ENCODE measurements at regions not wholly inside any gene's neighbourhood (a gene's known extent, or its start where the extent isn't known, plus 50 kb on each side); places are given as distances from the start of the nearest gene placed in this dataset.
"Not testable (repeated sequence)": the region's sequence is repeated elsewhere in the genome, so short reads cannot be mapped to it uniquely, and the experiment has no call there.

GRCh38 chr12:19763488-19763887 is 324.2 kb downstream of the AEBP2 start:
- Histone ChIP-seq H3K27ac (no peak overlapping the region), H3K4me3 (ENCODE audit: low read depth, low read length) (no peak overlapping the region), H3K36me3 (ENCODE audit: control insufficient read depth, insufficient read depth, low read length) (no peaks in the 10 kb centered on the region), H3K9ac (no peak overlapping the region), H3K4me2 (ENCODE audit: low read length) (no peak overlapping the region), H3K79me2 (no peaks in the 10 kb centered on the region), H3K9me3 (ENCODE audit: control insufficient read depth, low read length) (no peaks in the 10 kb centered on the region), H3K4me1 (no peaks in the 10 kb centered on the region), H2AFZ (no peak overlapping the region), H3K27me3 (ENCODE audit: control insufficient read depth, insufficient read depth, low read length) (no peaks in the 10 kb centered on the region)
- TF ChIP-seq, protein P1, sequence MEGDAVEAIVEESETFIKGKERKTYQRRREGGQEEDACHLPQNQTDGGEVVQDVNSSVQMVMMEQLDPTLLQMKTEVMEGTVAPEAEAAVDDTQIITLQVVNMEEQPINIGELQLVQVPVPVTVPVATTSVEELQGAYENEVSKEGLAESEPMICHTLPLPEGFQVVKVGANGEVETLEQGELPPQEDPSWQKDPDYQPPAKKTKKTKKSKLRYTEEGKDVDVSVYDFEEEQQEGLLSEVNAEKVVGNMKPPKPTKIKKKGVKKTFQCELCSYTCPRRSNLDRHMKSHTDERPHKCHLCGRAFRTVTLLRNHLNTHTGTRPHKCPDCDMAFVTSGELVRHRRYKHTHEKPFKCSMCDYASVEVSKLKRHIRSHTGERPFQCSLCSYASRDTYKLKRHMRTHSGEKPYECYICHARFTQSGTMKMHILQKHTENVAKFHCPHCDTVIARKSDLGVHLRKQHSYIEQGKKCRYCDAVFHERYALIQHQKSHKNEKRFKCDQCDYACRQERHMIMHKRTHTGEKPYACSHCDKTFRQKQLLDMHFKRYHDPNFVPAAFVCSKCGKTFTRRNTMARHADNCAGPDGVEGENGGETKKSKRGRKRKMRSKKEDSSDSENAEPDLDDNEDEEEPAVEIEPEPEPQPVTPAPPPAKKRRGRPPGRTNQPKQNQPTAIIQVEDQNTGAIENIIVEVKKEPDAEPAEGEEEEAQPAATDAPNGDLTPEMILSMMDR (IDR thresholded peaks at IDR 0.05): no peak

DNA sequence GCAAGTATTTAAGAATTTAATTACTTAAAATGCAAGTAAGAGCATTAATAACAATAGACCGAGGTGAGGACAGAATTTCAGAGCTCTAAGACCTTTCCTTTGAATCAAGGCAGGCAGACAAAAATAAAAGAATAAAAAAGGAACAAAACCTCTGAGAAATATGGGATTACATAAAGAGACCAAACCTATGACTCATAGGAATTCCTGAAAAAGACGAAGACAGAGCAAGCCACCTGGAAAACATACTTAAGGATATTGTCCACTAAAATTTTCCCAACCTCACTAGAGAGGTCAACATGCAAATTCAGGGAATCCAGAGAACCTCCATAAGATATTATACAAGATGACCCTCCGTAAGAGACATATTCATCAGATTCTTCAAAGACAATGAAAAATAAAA is 325.1 kb downstream of the AEBP2 start:
- no peaks in the 10 kb centered on the region for H3K9me3 ChIP-seq (ENCODE audit: control insufficient read depth, low read length)
- H3K36me3 ChIP-seq (ENCODE audit: control insufficient read depth, insufficient read depth, low read length): no peaks in the 10 kb centered on the region
- TF ChIP-seq, protein P1 (IDR thresholded peaks at IDR 0.05): no peak
- H3K4me2 ChIP-seq (ENCODE audit: low read length): no peak overlapping the region
- H3K4me3 ChIP-seq (ENCODE audit: low read depth, low read length): no peak overlapping the region
- H3K9ac ChIP-seq: no peak overlapping the region
- no peaks in the 10 kb centered on the region for H3K4me1 ChIP-seq
- H3K79me2 ChIP-seq: no peaks in the 10 kb centered on the region
- no peak overlapping the region for H2AFZ ChIP-seq
- H3K27ac ChIP-seq: no peak overlapping the region
- no peaks in the 10 kb centered on the region for H3K27me3 ChIP-seq (ENCODE audit: control insufficient read depth, insufficient read depth, low read length)

DNA sequence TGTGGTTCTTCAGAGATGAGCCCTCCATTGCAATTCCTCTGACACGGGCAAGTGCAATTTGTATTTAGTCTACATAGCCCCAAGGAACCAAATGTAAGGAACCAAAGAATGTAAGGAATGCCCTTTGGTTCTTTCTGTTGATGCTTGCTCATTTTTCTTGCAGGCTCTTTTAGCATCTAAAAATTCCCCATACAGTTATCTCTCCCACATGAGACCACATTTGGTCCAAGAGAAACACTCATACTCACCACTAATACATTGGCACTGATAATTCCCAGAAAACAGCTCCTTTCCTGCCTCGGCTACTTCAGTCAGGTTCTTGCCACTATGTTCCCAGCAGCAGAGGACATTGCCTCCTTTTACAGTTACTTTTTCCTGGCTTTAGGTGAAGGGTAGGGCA is 332.6 kb downstream of the AEBP2 start:
- H3K9ac ChIP-seq: no peak overlapping the region
- H3K4me1 ChIP-seq: no peaks in the 10 kb centered on the region
- H3K27me3 ChIP-seq (ENCODE audit: control insufficient read depth, insufficient read depth, low read length): no peaks in the 10 kb centered on the region
- no peak overlapping the region for H3K4me3 ChIP-seq (ENCODE audit: low read depth, low read length)
- no peak overlapping the region for H3K4me2 ChIP-seq (ENCODE audit: low read length)
- no peaks in the 10 kb centered on the region for H3K79me2 ChIP-seq
- H2AFZ ChIP-seq: no peak overlapping the region
- H3K27ac ChIP-seq: no peak overlapping the region
- H3K36me3 ChIP-seq (ENCODE audit: control insufficient read depth, insufficient read depth, low read length): no peaks in the 10 kb centered on the region
- TF ChIP-seq, protein P1 (IDR thresholded peaks at IDR 0.05): no peak
- no peaks in the 10 kb centered on the region for H3K9me3 ChIP-seq (ENCODE audit: control insufficient read depth, low read length)

DNA sequence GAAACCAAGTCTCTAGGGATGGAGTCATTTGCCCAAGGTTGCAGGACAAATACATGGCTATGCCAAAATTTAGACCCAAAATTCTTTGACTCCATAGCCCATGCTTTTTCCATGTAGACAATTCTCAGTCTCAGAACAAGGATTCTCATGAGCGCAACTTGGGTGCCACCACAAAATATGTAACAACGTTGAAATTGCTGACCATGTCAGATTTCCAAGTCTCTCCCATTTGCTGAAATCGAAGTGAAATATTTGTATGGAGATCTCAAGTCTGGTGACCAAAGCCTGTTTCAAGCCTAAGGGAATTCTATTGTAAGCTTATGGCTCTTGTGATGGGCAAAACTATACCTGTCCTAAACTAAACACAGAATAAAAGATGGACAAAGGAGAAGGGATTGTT is 333.5 kb downstream of the AEBP2 start:
- no peaks in the 10 kb centered on the region for H3K27me3 ChIP-seq (ENCODE audit: control insufficient read depth, insufficient read depth, low read length)
- TF ChIP-seq, protein P1 (IDR thresholded peaks at IDR 0.05): no peak
- H3K9me3 ChIP-seq (ENCODE audit: control insufficient read depth, low read length): no peaks in the 10 kb centered on the region
- no peak overlapping the region for H3K4me3 ChIP-seq (ENCODE audit: low read depth, low read length)
- no peak overlapping the region for H3K9ac ChIP-seq
- H3K4me2 ChIP-seq (ENCODE audit: low read length): no peak overlapping the region
- no peak overlapping the region for H2AFZ ChIP-seq
- H3K27ac ChIP-seq: no peak overlapping the region
- H3K36me3 ChIP-seq (ENCODE audit: control insufficient read depth, insufficient read depth, low read length): no peaks in the 10 kb centered on the region
- H3K79me2 ChIP-seq: no peaks in the 10 kb centered on the region
- no peaks in the 10 kb centered on the region for H3K4me1 ChIP-seq

DNA sequence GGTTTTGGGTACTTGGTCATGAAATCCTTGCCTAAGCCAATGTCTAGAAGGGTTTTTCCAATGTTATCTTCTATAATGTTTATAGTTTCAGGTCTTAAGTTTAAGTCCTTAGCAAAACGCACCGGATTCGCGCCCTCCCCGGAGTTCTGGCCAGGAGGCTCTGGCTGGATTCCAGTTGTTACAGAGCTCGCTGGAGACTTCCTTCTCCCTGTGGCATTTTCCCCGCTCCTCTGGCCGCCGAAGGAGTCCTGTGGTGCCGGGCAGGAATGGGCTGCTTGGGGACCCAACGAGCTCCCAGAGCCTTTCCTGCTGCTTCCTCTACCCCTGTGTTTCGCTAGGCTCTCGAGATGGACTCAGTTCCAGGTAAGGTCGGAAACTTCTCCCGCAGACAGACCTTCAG is 335.9 kb downstream of the AEBP2 start:
- Histone ChIP-seq H3K36me3 (ENCODE audit: control insufficient read depth, insufficient read depth, low read length) (no peaks in the 10 kb centered on the region), H3K4me2 (ENCODE audit: low read length) (no peak overlapping the region), H3K27ac (no peak overlapping the region), H3K9ac (no peak overlapping the region), H3K4me1 (no peaks in the 10 kb centered on the region), H3K79me2 (no peaks in the 10 kb centered on the region), H2AFZ (no peak overlapping the region), H3K9me3 (ENCODE audit: control insufficient read depth, low read length) (no peaks in the 10 kb centered on the region), H3K27me3 (ENCODE audit: control insufficient read depth, insufficient read depth, low read length) (no peaks in the 10 kb centered on the region), H3K4me3 (ENCODE audit: low read depth, low read length) (no peak overlapping the region)
- TF ChIP-seq, protein P1 (IDR thresholded peaks at IDR 0.05): no peak

GRCh38 chr12:19775976-19776375 is 336.7 kb downstream of the AEBP2 start:
- H3K4me1 ChIP-seq; H3K27me3 ChIP-seq (ENCODE audit: control insufficient read depth, insufficient read depth, low read length); H3K9me3 ChIP-seq (ENCODE audit: control insufficient read depth, low read length); H3K9ac ChIP-seq; H3K27ac ChIP-seq; H3K79me2 ChIP-seq; H2AFZ ChIP-seq; H3K4me2 ChIP-seq (ENCODE audit: low read length); H3K36me3 ChIP-seq (ENCODE audit: control insufficient read depth, insufficient read depth, low read length); H3K4me3 ChIP-seq (ENCODE audit: low read depth, low read length): not testable (repeated sequence)

All from parathyroid adenoma (tissue), 2 donors.